WTC11 (cell line): ENCODE measurements at regions not wholly inside any gene's neighbourhood (a gene's known extent, or its start where the extent isn't known, plus 50 kb on each side); places are given as distances from the start of the nearest gene placed in this dataset.

Source experiments
- CREB1 ChIP-seq: sonication (generic); formaldehyde crosslinking; IDR thresholded peaks from 2 replicates; pipeline ENCODE4 v1.8.0; 2023; ENCODE audit warnings: mild to moderate bottlenecking, missing genetic modification reagents
- IRF2 ChIP-seq: sonication (generic); formaldehyde crosslinking; IDR thresholded peaks from 2 replicates; pipeline ENCODE4 v1.8.0; 2022; ENCODE audit warnings: low read depth, missing genetic modification reagents, borderline replicate concordance
- TF ChIP-seq, protein P1 (sequence below): sonication (generic); formaldehyde crosslinking; IDR thresholded peaks from 2 replicates; pipeline ENCODE4 v1.8.0; 2022; ENCODE audit warnings: mild to moderate bottlenecking, missing genetic modification reagents
- TF ChIP-seq, protein P2 (sequence below): fragments of 200-600 bp; IDR thresholded peaks from 2 replicates; pipeline ENCODE4 v1.8.0; 2022; ENCODE audit warnings: antibody characterized with exemption
- TF ChIP-seq, protein P3 (sequence below): sonication (generic); formaldehyde crosslinking; IDR thresholded peaks from 2 replicates; pipeline ENCODE4 v1.8.1; 2022; ENCODE audit warnings: mild to moderate bottlenecking, missing genetic modification reagents, moderate library complexity, borderline replicate concordance

DNA sequence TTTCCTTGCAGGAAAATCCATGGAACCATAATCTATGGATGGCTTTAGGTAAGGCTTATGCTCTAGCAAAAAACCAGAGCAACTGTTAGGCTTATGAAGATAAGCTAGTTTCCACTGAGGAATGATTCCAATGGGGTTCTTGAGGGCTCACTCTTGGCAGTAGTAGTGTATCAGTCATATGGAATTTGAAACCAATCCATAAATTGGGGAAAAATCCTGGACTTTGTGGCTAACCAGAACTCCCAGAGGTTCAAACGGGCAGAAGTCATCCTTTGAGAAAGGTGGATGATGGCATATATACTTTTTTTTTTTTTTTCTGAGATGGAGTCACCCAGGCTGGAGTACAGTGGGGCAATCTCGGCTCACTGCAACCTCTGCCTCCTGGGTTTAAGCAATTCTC, 54.2 kb upstream of the ATF3 start:
- TF ChIP-seq, protein P1, sequence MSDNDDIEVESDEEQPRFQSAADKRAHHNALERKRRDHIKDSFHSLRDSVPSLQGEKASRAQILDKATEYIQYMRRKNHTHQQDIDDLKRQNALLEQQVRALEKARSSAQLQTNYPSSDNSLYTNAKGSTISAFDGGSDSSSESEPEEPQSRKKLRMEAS (CRISPR knock-in tag): no peak
- TF ChIP-seq, protein P2, sequence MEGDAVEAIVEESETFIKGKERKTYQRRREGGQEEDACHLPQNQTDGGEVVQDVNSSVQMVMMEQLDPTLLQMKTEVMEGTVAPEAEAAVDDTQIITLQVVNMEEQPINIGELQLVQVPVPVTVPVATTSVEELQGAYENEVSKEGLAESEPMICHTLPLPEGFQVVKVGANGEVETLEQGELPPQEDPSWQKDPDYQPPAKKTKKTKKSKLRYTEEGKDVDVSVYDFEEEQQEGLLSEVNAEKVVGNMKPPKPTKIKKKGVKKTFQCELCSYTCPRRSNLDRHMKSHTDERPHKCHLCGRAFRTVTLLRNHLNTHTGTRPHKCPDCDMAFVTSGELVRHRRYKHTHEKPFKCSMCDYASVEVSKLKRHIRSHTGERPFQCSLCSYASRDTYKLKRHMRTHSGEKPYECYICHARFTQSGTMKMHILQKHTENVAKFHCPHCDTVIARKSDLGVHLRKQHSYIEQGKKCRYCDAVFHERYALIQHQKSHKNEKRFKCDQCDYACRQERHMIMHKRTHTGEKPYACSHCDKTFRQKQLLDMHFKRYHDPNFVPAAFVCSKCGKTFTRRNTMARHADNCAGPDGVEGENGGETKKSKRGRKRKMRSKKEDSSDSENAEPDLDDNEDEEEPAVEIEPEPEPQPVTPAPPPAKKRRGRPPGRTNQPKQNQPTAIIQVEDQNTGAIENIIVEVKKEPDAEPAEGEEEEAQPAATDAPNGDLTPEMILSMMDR: no peak
- TF ChIP-seq, protein P3, sequence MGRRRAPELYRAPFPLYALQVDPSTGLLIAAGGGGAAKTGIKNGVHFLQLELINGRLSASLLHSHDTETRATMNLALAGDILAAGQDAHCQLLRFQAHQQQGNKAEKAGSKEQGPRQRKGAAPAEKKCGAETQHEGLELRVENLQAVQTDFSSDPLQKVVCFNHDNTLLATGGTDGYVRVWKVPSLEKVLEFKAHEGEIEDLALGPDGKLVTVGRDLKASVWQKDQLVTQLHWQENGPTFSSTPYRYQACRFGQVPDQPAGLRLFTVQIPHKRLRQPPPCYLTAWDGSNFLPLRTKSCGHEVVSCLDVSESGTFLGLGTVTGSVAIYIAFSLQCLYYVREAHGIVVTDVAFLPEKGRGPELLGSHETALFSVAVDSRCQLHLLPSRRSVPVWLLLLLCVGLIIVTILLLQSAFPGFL (CRISPR knock-in tag): no peak
- TF ChIP-seq CREB1 (no peak), IRF2 (CRISPR knock-in tag) (no peak)
